HEK293T (cell line): ENCODE measurements at regions not wholly inside any gene's neighbourhood (a gene's known extent, or its start where the extent isn't known, plus 50 kb on each side); places are given as distances from the start of the nearest gene placed in this dataset.
"Not testable (repeated sequence)": the region's sequence is repeated elsewhere in the genome, so short reads cannot be mapped to it uniquely, and the experiment has no call there.

Source experiments
- CTCF ChIA-PET: fragments of 350-600 bp; formaldehyde crosslinking; extraction: SDS; loops from one replicate; lab custom pipeline; 2021; ENCODE audit warnings: antibody characterized with exemption, inconsistent platforms; lab: Yijun Ruan, JAX
- POLR2A ChIA-PET: fragments of 350-600 bp; formaldehyde crosslinking; extraction: SDS; loops from one replicate; lab custom pipeline; 2020; ENCODE audit warnings: antibody characterized with exemption, inconsistent platforms; lab: Yijun Ruan, JAX
- DNase-seq: peaks from one replicate; pipeline ENCODE4 v3.0.0; 2012; ENCODE audit warnings: mixed read lengths; ENCODE audit errors: extremely low spot score
- ARNT ChIP-seq: fragments of 450-650 bp; IDR thresholded peaks from 2 replicates; pipeline ENCODE4 v1.6.1; 2017; ENCODE audit warnings: mild to moderate bottlenecking
- BHLHE40 ChIP-seq: fragments of 450-650 bp; IDR thresholded peaks from 2 replicates; pipeline ENCODE4 v1.6.1; 2016; ENCODE audit warnings: mild to moderate bottlenecking, moderate library complexity, borderline replicate concordance
- CTBP1 ChIP-seq: fragments of 450-650 bp; IDR thresholded peaks from 2 replicates; pipeline ENCODE4 v1.6.1; 2016; ENCODE audit warnings: borderline replicate concordance
- ELF4 ChIP-seq: fragments of 450-650 bp; IDR thresholded peaks from 2 replicates; pipeline ENCODE4 v1.6.1; 2017; ENCODE audit warnings: antibody characterized with exemption
- FOXA1 ChIP-seq: fragments of 450-650 bp; IDR thresholded peaks from 2 replicates; pipeline ENCODE4 v1.6.1; 2016; ENCODE audit warnings: mild to moderate bottlenecking
- FOXK2 ChIP-seq: fragments of 450-650 bp; IDR thresholded peaks from 2 replicates; pipeline ENCODE4 v1.6.1; 2016; ENCODE audit warnings: mild to moderate bottlenecking
- FOXM1 ChIP-seq: fragments of 450-650 bp; IDR thresholded peaks from 2 replicates; pipeline ENCODE4 v1.6.1; 2017; ENCODE audit warnings: mild to moderate bottlenecking, borderline replicate concordance
- HDGF ChIP-seq: fragments of 450-650 bp; IDR thresholded peaks from 2 replicates; pipeline ENCODE4 v1.6.1; 2017; ENCODE audit warnings: antibody characterized with exemption, borderline replicate concordance
- L3MBTL2 ChIP-seq: fragments of 450-650 bp; conservative IDR thresholded peaks from 2 replicates; pipeline ENCODE4 v1.6.1; 2016; ENCODE audit warnings: mild to moderate bottlenecking
- LEF1 ChIP-seq: fragments of 450-650 bp; IDR thresholded peaks from 2 replicates; pipeline ENCODE4 v1.6.1; 2017; ENCODE audit warnings: mild to moderate bottlenecking, borderline replicate concordance
- NFRKB ChIP-seq: fragments of 450-650 bp; IDR thresholded peaks from 2 replicates; pipeline ENCODE4 v1.6.1; 2016; ENCODE audit warnings: mild to moderate bottlenecking, moderate library complexity
- SP1 ChIP-seq: fragments of 450-650 bp; IDR thresholded peaks from 2 replicates; pipeline ENCODE4 v1.6.1; 2017
- SUZ12 ChIP-seq: fragments of 450-650 bp; IDR thresholded peaks from 2 replicates; pipeline ENCODE4 v1.6.1; 2016; ENCODE audit warnings: mild to moderate bottlenecking
- TARDBP ChIP-seq: fragments of 450-650 bp; IDR thresholded peaks from 2 replicates; pipeline ENCODE4 v1.6.1; 2016
- ZNF384 ChIP-seq: fragments of 450-650 bp; IDR thresholded peaks from 2 replicates; pipeline ENCODE4 v1.6.1; 2016
- TF ChIP-seq, protein P1 (sequence below): fragments of 450-650 bp; IDR thresholded peaks from 2 replicates; pipeline ENCODE4 v1.6.1; 2016

DNA sequence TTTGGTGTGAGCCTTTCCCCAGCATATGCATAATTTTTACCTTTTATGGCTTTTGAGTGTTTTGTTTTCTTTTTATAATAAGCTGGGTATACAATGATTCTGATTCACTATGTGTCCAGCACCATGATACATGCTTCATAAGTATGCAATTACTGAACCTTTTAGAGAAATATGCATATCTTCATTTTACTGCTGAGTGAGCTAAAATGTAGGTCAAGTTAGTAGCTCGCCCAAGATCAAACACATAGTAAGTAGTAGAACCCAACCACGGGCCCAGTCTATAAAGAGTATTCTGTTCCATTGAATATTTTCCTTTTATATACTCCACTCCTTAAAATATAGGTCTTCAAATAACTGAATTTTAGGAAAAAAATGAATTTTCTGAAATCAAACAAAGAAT is 362.4 kb upstream of the HTR2C start:
- CTCF ChIA-PET: no interaction called here
- POLR2A ChIA-PET: no interaction called here
- TF ChIP-seq ELF4: no peak
- TF ChIP-seq, protein P1, sequence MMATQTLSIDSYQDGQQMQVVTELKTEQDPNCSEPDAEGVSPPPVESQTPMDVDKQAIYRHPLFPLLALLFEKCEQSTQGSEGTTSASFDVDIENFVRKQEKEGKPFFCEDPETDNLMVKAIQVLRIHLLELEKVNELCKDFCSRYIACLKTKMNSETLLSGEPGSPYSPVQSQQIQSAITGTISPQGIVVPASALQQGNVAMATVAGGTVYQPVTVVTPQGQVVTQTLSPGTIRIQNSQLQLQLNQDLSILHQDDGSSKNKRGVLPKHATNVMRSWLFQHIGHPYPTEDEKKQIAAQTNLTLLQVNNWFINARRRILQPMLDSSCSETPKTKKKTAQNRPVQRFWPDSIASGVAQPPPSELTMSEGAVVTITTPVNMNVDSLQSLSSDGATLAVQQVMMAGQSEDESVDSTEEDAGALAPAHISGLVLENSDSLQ: no peak
- TF ChIP-seq SUZ12: no peak
- TF ChIP-seq ZNF384: no peak
- TF ChIP-seq TARDBP: no peak
- TF ChIP-seq NFRKB: no peak
- TF ChIP-seq FOXA1: no peak
- TF ChIP-seq L3MBTL2: no peak
- DNase-seq: no peak

DNA sequence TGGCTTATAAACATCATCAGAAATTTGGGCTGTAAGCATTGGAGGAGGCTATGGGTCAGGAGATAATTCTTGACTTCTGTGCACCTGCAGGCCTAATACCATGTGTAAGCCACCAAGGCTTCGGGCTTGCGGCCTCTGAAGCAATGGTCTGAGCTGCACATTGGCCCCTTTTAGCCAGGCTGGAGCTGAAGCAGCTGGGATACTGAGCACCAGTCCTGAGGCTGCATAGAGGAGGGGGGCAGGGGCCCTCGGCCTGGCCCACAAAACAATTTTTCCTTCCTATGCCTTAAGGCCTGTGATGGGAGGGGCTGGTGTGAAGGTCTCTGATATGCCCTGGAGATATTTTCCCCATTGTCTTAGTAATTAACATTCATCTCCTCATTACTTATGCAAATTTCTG is 373.0 kb upstream of the HTR2C start:
- CTCF ChIA-PET: no interaction called here
- POLR2A ChIA-PET: no interaction called here
- no peak for DNase-seq
- TF ChIP-seq TARDBP (no peak), SP1 (no peak), FOXA1 (no peak), ARNT (no peak), NFRKB (no peak), ZNF384 (no peak), LEF1 (no peak)

DNA sequence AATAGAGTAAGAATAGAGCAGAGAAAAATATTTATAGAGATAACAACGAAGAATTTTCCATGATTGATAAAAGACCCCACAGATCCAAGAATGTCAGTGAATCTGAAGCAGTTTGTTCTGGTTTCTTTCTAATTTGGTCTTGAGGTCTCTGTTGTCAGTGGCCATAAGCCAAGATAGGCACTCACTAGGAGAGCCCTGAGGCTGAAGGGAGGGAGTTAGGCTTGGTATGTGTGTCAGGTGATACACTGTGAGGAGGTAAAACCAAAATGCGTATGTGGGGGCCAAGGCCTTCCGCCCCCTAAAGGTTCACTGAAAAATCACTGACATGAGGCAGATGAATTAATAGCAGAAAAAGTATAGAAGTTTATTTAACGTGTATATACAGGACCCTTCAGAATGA is 382.3 kb upstream of the HTR2C start:
- no peak for DNase-seq
- no peak for TF ChIP-seq CTBP1
- TF ChIP-seq FOXA1: no peak
- TF ChIP-seq, protein P1: no peak
- no peak for TF ChIP-seq HDGF
- no peak for TF ChIP-seq BHLHE40
- TF ChIP-seq TARDBP: no peak
- no peak for TF ChIP-seq ELF4
- no peak for TF ChIP-seq SUZ12
- TF ChIP-seq NFRKB: no peak
- no peak for TF ChIP-seq FOXM1
- TF ChIP-seq ARNT: no peak
- TF ChIP-seq ZNF384: no peak
- ChIA-PET POLR2A (no interaction called here), CTCF (no interaction called here)

DNA sequence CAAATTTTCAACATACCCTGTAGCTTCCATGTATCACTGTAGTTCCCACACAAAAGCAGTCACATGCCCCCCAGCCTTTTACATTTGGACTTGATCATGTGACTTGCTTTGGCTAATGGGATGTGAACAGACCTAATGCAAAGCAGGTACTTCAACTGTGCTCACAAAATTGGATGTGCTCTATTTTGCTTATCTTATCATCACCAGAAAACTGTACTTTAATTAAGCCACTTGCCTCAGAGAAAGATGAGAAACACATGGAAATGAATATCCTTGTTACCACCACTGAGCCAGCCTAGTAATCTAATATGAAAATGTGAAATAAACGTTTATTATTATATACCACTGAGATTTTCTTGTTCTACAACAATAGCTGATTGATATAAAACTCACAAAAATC is 402.7 kb upstream of the HTR2C start:
- TF ChIP-seq LEF1 (no peak), BHLHE40 (no peak), L3MBTL2 (no peak), ZNF384 (no peak), SP1 (no peak), FOXA1 (no peak)
- CTCF ChIA-PET: no interaction called here
- no peak for DNase-seq
- POLR2A ChIA-PET: no interaction called here

- DNase-seq: no peak
- ChIA-PET CTCF (no interaction called here), POLR2A (no interaction called here)
- no peak for TF ChIP-seq TARDBP
- TF ChIP-seq FOXK2: no peak
- no peak for TF ChIP-seq ARNT
- TF ChIP-seq LEF1: no peak
- TF ChIP-seq ELF4: no peak
- TF ChIP-seq L3MBTL2: no peak
- no peak for TF ChIP-seq FOXM1
- TF ChIP-seq CTBP1: no peak
- no peak for TF ChIP-seq BHLHE40
- TF ChIP-seq ZNF384: no peak
- no peak for TF ChIP-seq HDGF
- TF ChIP-seq SP1: no peak
- no peak for TF ChIP-seq NFRKB
- TF ChIP-seq SUZ12: no peak
- TF ChIP-seq, protein P1: no peak
These were observed 405.8 kb upstream of the HTR2C start for GRCh38 chrX:114178126-114178525.

GRCh38 chrX:114167276-114167675 is 416.6 kb upstream of the HTR2C start:
- CTCF ChIA-PET, DNase-seq, POLR2A ChIA-PET: not testable (repeated sequence)

DNA sequence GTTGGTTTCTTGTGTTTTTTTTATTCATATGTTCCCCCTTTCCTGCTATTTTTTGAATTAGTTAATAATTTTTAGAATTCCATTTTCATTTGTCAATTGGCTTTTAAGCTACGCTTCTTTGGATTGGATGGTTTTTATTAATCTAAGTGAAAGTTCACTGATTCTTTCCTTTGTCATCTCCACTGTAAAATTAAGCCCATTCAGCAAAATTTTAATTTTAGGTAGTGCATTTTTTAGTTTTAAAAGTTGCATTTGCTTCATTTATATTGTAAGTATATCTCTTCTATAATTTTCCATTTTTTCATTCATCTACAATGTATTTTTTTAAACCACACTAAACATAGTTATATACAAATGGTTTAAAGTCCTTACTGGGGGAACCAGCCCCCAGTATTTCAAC is 417.3 kb upstream of the HTR2C start:
- TF ChIP-seq, protein P1: no peak
- TF ChIP-seq HDGF (no peak), SP1 (no peak), L3MBTL2 (no peak), SUZ12 (no peak), LEF1 (no peak), ARNT (no peak)
- CTCF ChIA-PET: no interaction called here
- POLR2A ChIA-PET: no interaction called here
- DNase-seq: no peak
